Spleen (tissue), 11 donors: ENCODE measurements at regions not wholly inside any gene's neighbourhood (a gene's known extent, or its start where the extent isn't known, plus 50 kb on each side); places are given as distances from the start of the nearest gene placed in this dataset.

Experiments
- DNase-seq: peaks from one replicate; pipeline ENCODE4 v3.0.0-alpha.2; 2020
- H3K27ac ChIP-seq, 8 donors: fragments of 200-600 bp; sonication (generic) in 7 of 8; 1 replicate in 4 of 8; 2 replicates in 4 of 8; pipeline versions ENCODE4 v1.5.0 to v1.8.0; 2016 to 2021; ENCODE audit warnings: inconsistent platforms in 4 of 8, mild to moderate bottlenecking in 4 of 8, moderate library complexity in 1 of 8
- H3K27me3 ChIP-seq, 7 donors: fragments of 200-600 bp; sonication (generic) in 6 of 7; replicated peaks in 1 of 7; 1 replicate in 4 of 7; 2 replicates in 3 of 7; pipeline versions ENCODE4 v1.5.0 to v1.8.0; 2016 to 2021; ENCODE audit warnings: inconsistent platforms in 3 of 7, mild to moderate bottlenecking in 1 of 7
- H3K36me3 ChIP-seq, 6 donors: fragments of 200-600 bp; sonication (generic) in 5 of 6; 1 replicate in 4 of 6; 2 replicates in 2 of 6; pipeline versions ENCODE4 v1.5.0 to v1.8.0; 2016 to 2021; ENCODE audit warnings: inconsistent platforms in 2 of 6
- H3K4me1 ChIP-seq, 6 donors: fragments of 200-600 bp; sonication (generic) in 5 of 6; 1 replicate in 3 of 6; 2 replicates in 3 of 6; pipeline versions ENCODE4 v1.5.0 to v1.8.0; 2016 to 2021; ENCODE audit warnings: inconsistent platforms in 3 of 6
- H3K4me3 ChIP-seq, 8 donors: fragments of 200-600 bp; sonication (generic) in 7 of 8; 1 replicate in 4 of 8; 2 replicates in 4 of 8; pipeline versions ENCODE4 v1.5.0 to v1.8.0; 2016 to 2021; ENCODE audit warnings: inconsistent platforms in 4 of 8, mild to moderate bottlenecking in 4 of 8, moderate library complexity in 2 of 8
- H3K9me3 ChIP-seq, 8 donors: fragments of 200-600 bp; sonication (generic) in 7 of 8; 1 replicate in 4 of 8; 2 replicates in 4 of 8; pipeline versions ENCODE4 v1.5.0 to v1.8.0; 2016 to 2021; ENCODE audit warnings: inconsistent platforms in 4 of 8
- CTCF ChIP-seq, 11 experiments: fragments of 200-600 bp in 7 of 11; fragments of 450-650 bp in 4 of 11; sonication (generic) in 4 of 11; IDR thresholded peaks in 8 of 11; conservative IDR thresholded peaks in 3 of 11; 1 replicate in 7 of 11; 2 replicates in 4 of 11; pipeline versions ENCODE4 v1.4.0 to v1.8.0; 2016 to 2021; ENCODE audit warnings: antibody characterized with exemption in 11 of 11, inconsistent platforms in 4 of 11, mild to moderate bottlenecking in 1 of 11
- POLR2A ChIP-seq, 3 donors: fragments of 450-650 bp; IDR thresholded peaks; one replicate each; pipeline ENCODE4 v1.5.1; 2017; ENCODE audit warnings: antibody characterized with exemption in 3 of 3, mild to moderate bottlenecking in 1 of 3
- POLR2AphosphoS5 ChIP-seq, 3 donors: sonication (generic); formaldehyde crosslinking; IDR thresholded peaks; one replicate each; pipeline ENCODE4 v1.5.1; 2017; ENCODE audit warnings: antibody characterized with exemption in 3 of 3
- WGBS, 5 donors: extraction: QIAGEN DNeasy Blood & Tissue Kit in 3 of 5; methylation state at CpG; one replicate each; pipeline versions ENCODE4 v1.1.5 to v1.1.7; 2013 to 2018; 5-methylcytosine and 5-hydroxymethylcytosine counted together
- intact Hi-C: fragments of 100-400 bp; cut with DNase I; formaldehyde crosslinking; loops from one replicate; pipeline ENCODE4 v1.15.0; 2023; ENCODE audit warnings: low total_unique reads
- donor health status: healthy with polysubstance abuse.
- donor health status: DM: no; HTN: no; CAD: no; lungs with moderate emphysema.
- donor health status: DM: no; HTN: no; CAD: no.
- donor health status: Bipolar disorder and iron deficiency.
- donor health status: healthy.
- donor health status: DM: no; HTN: no; CAD: no.
- donor health status: DM: yes; HTN: yes; CAD: no.

GRCh38 chr2:82656420-82656819 lies 1802.7 kb downstream of the SUCLG1 start:
- no peak overlapping the region for H3K4me3 ChIP-seq
- intact Hi-C loops = no loop called here

GRCh38 chr2:82652117-82652516 lies 1807.0 kb downstream of the SUCLG1 start:
- DNase-seq = no peak
- intact Hi-C loops = no loop called here
- TF ChIP-seq CTCF (IDR thresholded peaks at IDR 0.05 in 8 of 11, conservative IDR thresholded peaks at IDR 0.05 in 3 of 11) (no peak), POLR2AphosphoS5 (IDR thresholded peaks at IDR 0.05) (no peak), POLR2A (IDR thresholded peaks at IDR 0.05) (no peak)
- Histone ChIP-seq H3K9me3 (peaks cover 0 to 37% (median 21%) of the 10 kb centered on the region in 8 donors), H3K27ac (no peak overlapping the region), H3K36me3 (no peaks in the 10 kb centered on the region), H3K4me1 (no peaks in the 10 kb centered on the region), H3K4me3 (no peak overlapping the region), H3K27me3 (no peaks in the 10 kb centered on the region)

More at GRCh38 chr2:82656420-82656819, 1802.7 kb downstream of the SUCLG1 start:
- whole genome bisulfite sequencing, 5 donors = 61 to 75% (median 69%) methylated on average over 2 of the region's 2 CpGs
- Histone ChIP-seq H3K27ac (no peak overlapping the region), H3K4me1 (no peaks in the 10 kb centered on the region), H3K9me3 (peaks cover 0 to 28% (median 3%) of the 10 kb centered on the region in 8 donors), H3K36me3 (no peaks in the 10 kb centered on the region), H3K27me3 (no peaks in the 10 kb centered on the region)
- TF ChIP-seq POLR2AphosphoS5 (IDR thresholded peaks at IDR 0.05) (no peak), POLR2A (IDR thresholded peaks at IDR 0.05) (no peak), CTCF (IDR thresholded peaks at IDR 0.05 in 8 of 11, conservative IDR thresholded peaks at IDR 0.05 in 3 of 11) (no peak)
- DNase-seq = no peak

- Histone ChIP-seq H3K36me3 (no peaks in the 10 kb centered on the region), H3K9me3 (peaks cover 0 to 39% (median 29%) of the 10 kb centered on the region in 8 donors), H3K4me3 (no peak overlapping the region), H3K27me3 (no peaks in the 10 kb centered on the region), H3K27ac (no peak overlapping the region), H3K4me1 (no peaks in the 10 kb centered on the region)
- intact Hi-C loops = no loop called here
- no peak for DNase-seq
- 69 to 88% (median 74%) methylated on average over 2 of the region's 2 CpGs for WGBS, 5 donors
- TF ChIP-seq CTCF (IDR thresholded peaks at IDR 0.05 in 8 of 11, conservative IDR thresholded peaks at IDR 0.05 in 3 of 11) (no peak), POLR2A (IDR thresholded peaks at IDR 0.05) (no peak)
Measured at GRCh38 chr2:82650038-82650437, 1809.0 kb downstream of the SUCLG1 start.

GRCh38 chr2:82641598-82642180 lies 1817.4 kb downstream of the SUCLG1 start:
- Histone ChIP-seq H3K36me3 (no peaks in the 10 kb centered on the region), H3K9me3 (peaks cover 0 to 56% (median 29%) of the 10 kb centered on the region in 8 donors), H3K27ac (no peak overlapping the region), H3K4me3 (no peak overlapping the region), H3K27me3 (no peaks in the 10 kb centered on the region), H3K4me1 (no peaks in the 10 kb centered on the region)
- DNase-seq = no peak
- TF ChIP-seq POLR2AphosphoS5 (IDR thresholded peaks at IDR 0.05) (no peak), CTCF (IDR thresholded peaks at IDR 0.05 in 8 of 11, conservative IDR thresholded peaks at IDR 0.05 in 3 of 11) (no peak), POLR2A (IDR thresholded peaks at IDR 0.05) (no peak)
- intact Hi-C loops = no loop called here
- 63 to 90% (median 76%) methylated on average over 2 of the region's 2 CpGs for WGBS, 5 donors
